Stimulated activated naive B cell treated with anti-CD40 and anti-IgM and Interleukin-4, amounts not matched to agents 10 μg/mL and 1 μg/mL and 100 μg/mL, for 72 hours (primary cell): ENCODE measurements at regions not wholly inside any gene's neighbourhood (a gene's known extent, or its start where the extent isn't known, plus 50 kb on each side); places are given as distances from the start of the nearest gene placed in this dataset.
A peak's percentile ranks its signal among the peaks of the same experiment; 100 is the strongest.

Source experiments
- ATAC-seq, 2 donors: fragments of 150-1000 bp; cut with Tn5 transposase; replicated peaks; 2 replicates each; pipeline ENCODE4 v1.10.0; 2021; ENCODE audit warnings: moderate library complexity in 1 of 2
- DNase-seq: peaks from one replicate; pipeline ENCODE4 v3.0.0; 2021
- H3K27ac Mint-ChIP-seq: one replicate; pipeline ENCODE4 v1.8.0; 2022; ENCODE audit warnings: mild to moderate bottlenecking, mixed read lengths
- H3K27me3 Mint-ChIP-seq, 2 donors: one replicate each; pipeline ENCODE4 v1.8.0; 2022; ENCODE audit warnings: mixed read lengths in 2 of 2
- H3K36me3 Mint-ChIP-seq, 2 donors: one replicate each; pipeline ENCODE4 v1.8.0; 2022; ENCODE audit warnings: mixed read lengths in 2 of 2, mild to moderate bottlenecking in 1 of 2
- H3K4me1 Mint-ChIP-seq, 2 donors: one replicate each; pipeline ENCODE4 v1.8.0; 2022; ENCODE audit warnings: mixed read lengths in 2 of 2, mild to moderate bottlenecking in 1 of 2
- H3K4me3 Mint-ChIP-seq, 2 donors: one replicate each; pipeline ENCODE4 v1.8.0; 2022; ENCODE audit warnings: mild to moderate bottlenecking in 2 of 2, mixed read lengths in 2 of 2, moderate library complexity in 1 of 2
- H3K9me3 Mint-ChIP-seq, 2 donors: one replicate each; pipeline ENCODE4 v1.8.0; 2022; ENCODE audit warnings: mixed read lengths in 2 of 2, mild to moderate bottlenecking in 1 of 2

GRCh38 chr10:74760086-74760979 is 66.1 kb upstream of the KAT6B start:
- H3K27me3 Mint-ChIP-seq = no peaks in the 10 kb centered on the region
- H3K27ac Mint-ChIP-seq = no peak overlapping the region
- no peak for DNase-seq
- no peaks in the 10 kb centered on the region for H3K9me3 Mint-ChIP-seq
- H3K4me1 Mint-ChIP-seq = peaks cover 0 to 2% of the 10 kb centered on the region in 2 donors
- H3K4me3 Mint-ChIP-seq = no peak overlapping the region
- H3K36me3 Mint-ChIP-seq = no peaks in the 10 kb centered on the region
- no peak for ATAC-seq

GRCh38 chr10:74763934-74764591 is 62.3 kb upstream of the KAT6B start:
- H3K27ac Mint-ChIP-seq = no peak overlapping the region
- no peaks in the 10 kb centered on the region for H3K4me1 Mint-ChIP-seq
- DNase-seq = no peak

DNA sequence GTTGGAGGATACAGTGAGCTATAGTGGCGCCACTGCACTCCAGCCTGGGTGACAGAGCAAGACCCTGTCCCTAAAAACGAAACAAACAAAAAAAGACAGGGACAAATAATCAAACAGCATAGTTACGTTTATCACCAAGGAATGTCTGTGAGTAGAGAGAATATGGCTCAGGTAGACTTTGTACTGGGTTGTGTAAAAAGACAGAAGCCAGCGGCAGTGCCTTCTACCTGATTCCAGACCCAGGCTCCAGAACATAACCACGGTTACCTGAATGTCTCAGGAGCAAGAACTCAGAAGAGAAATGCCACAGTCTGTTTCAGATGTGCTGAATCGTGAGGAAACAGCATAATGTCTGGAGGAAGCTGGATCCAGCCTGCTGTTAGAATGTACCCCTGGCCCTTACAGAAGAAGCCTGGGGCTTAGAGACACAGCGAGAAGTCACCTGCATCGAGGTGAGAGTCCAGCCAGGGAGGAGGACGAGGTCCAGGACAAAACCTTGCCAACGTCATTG is 60.9 kb upstream of the KAT6B start:
- H3K9me3 Mint-ChIP-seq = no peaks in the 10 kb centered on the region
- DNase-seq (no peak), ATAC-seq (no peak)
- peak overlapping the region; percentile 22 for H3K27ac Mint-ChIP-seq
- H3K4me3 Mint-ChIP-seq = no peak overlapping the region
- peaks cover 0 to 4% of the 10 kb centered on the region in 2 donors for H3K27me3 Mint-ChIP-seq
- no peaks in the 10 kb centered on the region for H3K36me3 Mint-ChIP-seq
- H3K4me1 Mint-ChIP-seq = peaks cover 0 to 1% of the 10 kb centered on the region in 2 donors

More at GRCh38 chr10:74763934-74764591, 62.3 kb upstream of the KAT6B start:
- Mint-ChIP-seq H3K27me3 (peaks cover 0 to 4% of the 10 kb centered on the region in 2 donors), H3K4me3 (no peak overlapping the region), H3K36me3 (no peaks in the 10 kb centered on the region), H3K9me3 (no peaks in the 10 kb centered on the region)
- ATAC-seq = no peak

DNA sequence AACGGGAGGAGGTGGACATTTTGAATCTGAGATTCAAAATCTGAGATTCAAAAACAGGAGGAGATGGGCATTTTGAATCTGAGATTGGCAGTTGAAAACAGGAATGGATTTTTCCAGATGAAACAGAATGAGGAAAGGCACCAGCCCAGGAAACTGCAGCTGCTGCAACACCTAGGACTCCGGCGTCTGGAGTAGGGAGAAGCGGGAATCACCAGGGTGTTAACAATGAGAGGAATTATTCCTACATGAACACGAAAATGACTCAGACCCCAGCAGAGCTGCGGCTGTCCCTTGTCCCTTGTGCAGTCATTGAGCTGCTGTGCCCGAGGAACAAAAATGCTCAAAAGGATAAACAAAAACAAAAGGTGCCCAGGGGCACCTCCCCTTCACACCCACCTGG is 59.9 kb upstream of the KAT6B start:
- Mint-ChIP-seq H3K27me3 (peaks cover 0 to 4% of the 10 kb centered on the region in 2 donors), H3K27ac (no peak overlapping the region)

DNA sequence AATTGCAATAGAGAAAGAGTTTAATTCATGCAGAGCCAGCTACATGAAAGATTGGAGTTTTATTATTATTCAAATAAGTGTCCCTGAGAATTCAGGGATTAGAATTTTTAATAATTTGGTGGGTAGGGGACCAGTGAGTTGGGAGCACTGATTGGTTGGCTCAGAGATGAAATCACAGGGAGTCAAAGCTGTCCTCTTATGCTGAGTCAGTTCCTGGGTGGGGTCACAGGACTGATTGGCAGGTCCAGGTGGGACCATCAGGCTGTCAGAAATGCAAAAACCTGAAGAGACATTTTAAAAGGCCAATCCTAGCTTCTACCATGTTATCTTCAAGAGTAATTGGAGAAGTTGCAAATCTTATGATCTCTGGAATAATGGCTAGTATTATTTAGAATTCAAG is 56.0 kb upstream of the KAT6B start:
- Mint-ChIP-seq H3K27ac (no peak overlapping the region), H3K9me3 (peaks cover 0 to 1% of the 10 kb centered on the region in 2 donors), H3K27me3 (peaks cover 0 to 4% of the 10 kb centered on the region in 2 donors), H3K4me1 (peaks cover 0 to 1% of the 10 kb centered on the region in 2 donors), H3K4me3 (no peak overlapping the region), H3K36me3 (no peaks in the 10 kb centered on the region)
- ATAC-seq = no peak
- no peak for DNase-seq

More for the DNA sequence above, 59.9 kb upstream of the KAT6B start:
- ATAC-seq (no peak), DNase-seq (no peak)
- H3K9me3 Mint-ChIP-seq = no peaks in the 10 kb centered on the region
- no peak overlapping the region for H3K4me3 Mint-ChIP-seq
- H3K4me1 Mint-ChIP-seq = peaks cover 0 to 1% of the 10 kb centered on the region in 2 donors
- H3K36me3 Mint-ChIP-seq = no peaks in the 10 kb centered on the region

DNA sequence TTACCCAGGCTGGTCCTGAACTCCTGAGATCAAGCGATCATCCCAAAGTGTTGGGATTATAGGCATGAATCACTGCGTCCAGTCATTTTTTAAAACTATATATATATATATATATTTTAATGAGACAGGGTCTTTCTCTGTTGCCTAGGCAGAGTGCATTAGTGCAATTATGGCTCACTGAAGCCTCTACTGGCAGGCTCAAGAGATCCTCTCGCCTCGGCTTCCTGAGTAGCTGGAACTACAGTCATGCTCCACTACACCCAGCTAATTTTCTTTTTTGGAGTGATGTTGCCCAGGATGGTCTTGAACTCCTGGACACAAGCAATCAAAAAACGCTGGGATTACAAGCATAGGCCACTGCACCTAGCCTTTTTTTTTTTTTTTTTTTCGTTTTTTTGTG is 55.3 kb upstream of the KAT6B start:
- Mint-ChIP-seq H3K4me3 (no peak overlapping the region), H3K27ac (no peak overlapping the region), H3K4me1 (peaks cover 0 to 1% of the 10 kb centered on the region in 2 donors), H3K36me3 (peaks cover 0 to 2% of the 10 kb centered on the region in 2 donors), H3K9me3 (peaks cover 2 to 3% of the 10 kb centered on the region in 2 donors), H3K27me3 (peaks cover 0 to 4% of the 10 kb centered on the region in 2 donors)
- ATAC-seq (no peak), DNase-seq (no peak)

- Mint-ChIP-seq H3K4me3 (no peak overlapping the region), H3K27ac (no peak overlapping the region), H3K4me1 (peaks cover 0 to 1% of the 10 kb centered on the region in 2 donors), H3K27me3 (peaks cover 4 to 6% of the 10 kb centered on the region in 2 donors), H3K36me3 (peaks cover 3 to 8% of the 10 kb centered on the region in 2 donors), H3K9me3 (peaks cover 11 to 21% of the 10 kb centered on the region in 2 donors)
- ATAC-seq (no peak), DNase-seq (no peak)
Observed at GRCh38 chr10:74775099-74775498, 51.3 kb upstream of the KAT6B start.
